ENCODE measurements at regions not wholly inside any gene's neighbourhood (a gene's known extent, or its start where the extent isn't known, plus 50 kb on each side); places are given as distances from the start of the nearest gene placed in this dataset.
"Not testable (repeated sequence)": the region's sequence is repeated elsewhere in the genome, so short reads cannot be mapped to it uniquely, and the experiment has no call there.

GRCh38 chr9:91021656-91022055, 220.0 kb downstream of the SYK start:
- not testable (repeated sequence) for H3K4me1 ChIP-seq (ENCODE audit: insufficient read depth, low read length); H3K9me3 ChIP-seq (ENCODE audit: control insufficient read depth, insufficient read depth, low read length); H3K9ac ChIP-seq (ENCODE audit: low read depth, low read length); H3K36me3 ChIP-seq (ENCODE audit: insufficient read depth, low read length)

GRCh38 chr9:91023741-91024140, 222.1 kb downstream of the SYK start:
- H3K9ac ChIP-seq (ENCODE audit: low read depth, low read length) = no peak overlapping the region
- no peaks in the 10 kb centered on the region for H3K9me3 ChIP-seq (ENCODE audit: control insufficient read depth, insufficient read depth, low read length)
- H3K4me1 ChIP-seq (ENCODE audit: insufficient read depth, low read length) = no peaks in the 10 kb centered on the region
- H3K36me3 ChIP-seq (ENCODE audit: insufficient read depth, low read length) = no peaks in the 10 kb centered on the region

- H3K4me1 ChIP-seq (ENCODE audit: insufficient read depth, low read length) = no peaks in the 10 kb centered on the region
- no peak overlapping the region for H3K9ac ChIP-seq (ENCODE audit: low read depth, low read length)
- no peaks in the 10 kb centered on the region for H3K9me3 ChIP-seq (ENCODE audit: control insufficient read depth, insufficient read depth, low read length)
- no peaks in the 10 kb centered on the region for H3K36me3 ChIP-seq (ENCODE audit: insufficient read depth, low read length)
Measured at GRCh38 chr9:91024841-91025240, 223.2 kb downstream of the SYK start.

- Histone ChIP-seq H3K4me1 (ENCODE audit: insufficient read depth, low read length) (no peaks in the 10 kb centered on the region), H3K9ac (ENCODE audit: low read depth, low read length) (no peak overlapping the region), H3K9me3 (ENCODE audit: control insufficient read depth, insufficient read depth, low read length) (no peaks in the 10 kb centered on the region), H3K36me3 (ENCODE audit: insufficient read depth, low read length) (no peaks in the 10 kb centered on the region)
Measured at GRCh38 chr9:91025856-91026255, 224.2 kb downstream of the SYK start.

GRCh38 chr9:91026266-91026665, 224.6 kb downstream of the SYK start:
- H3K9me3 ChIP-seq (ENCODE audit: control insufficient read depth, insufficient read depth, low read length) = no peaks in the 10 kb centered on the region
- no peaks in the 10 kb centered on the region for H3K36me3 ChIP-seq (ENCODE audit: insufficient read depth, low read length)
- no peak overlapping the region for H3K9ac ChIP-seq (ENCODE audit: low read depth, low read length)
- no peaks in the 10 kb centered on the region for H3K4me1 ChIP-seq (ENCODE audit: insufficient read depth, low read length)

- no peak overlapping the region for H3K9ac ChIP-seq (ENCODE audit: low read depth, low read length)
- no peaks in the 10 kb centered on the region for H3K9me3 ChIP-seq (ENCODE audit: control insufficient read depth, insufficient read depth, low read length)
- H3K36me3 ChIP-seq (ENCODE audit: insufficient read depth, low read length) = no peaks in the 10 kb centered on the region
- no peaks in the 10 kb centered on the region for H3K4me1 ChIP-seq (ENCODE audit: insufficient read depth, low read length)
Measured at GRCh38 chr9:91027005-91027404, 225.4 kb downstream of the SYK start.

- Histone ChIP-seq H3K36me3 (ENCODE audit: insufficient read depth, low read length) (no peaks in the 10 kb centered on the region), H3K9me3 (ENCODE audit: control insufficient read depth, insufficient read depth, low read length) (no peaks in the 10 kb centered on the region), H3K9ac (ENCODE audit: low read depth, low read length) (no peak overlapping the region), H3K4me1 (ENCODE audit: insufficient read depth, low read length) (no peaks in the 10 kb centered on the region)
Measured at GRCh38 chr9:91028166-91028827, 226.7 kb downstream of the SYK start.

- Histone ChIP-seq H3K36me3 (ENCODE audit: insufficient read depth, low read length) (no peaks in the 10 kb centered on the region), H3K9me3 (ENCODE audit: control insufficient read depth, insufficient read depth, low read length) (no peaks in the 10 kb centered on the region), H3K4me1 (ENCODE audit: insufficient read depth, low read length) (no peaks in the 10 kb centered on the region), H3K9ac (ENCODE audit: low read depth, low read length) (no peak overlapping the region)
Measured at GRCh38 chr9:91029650-91030361, 228.2 kb downstream of the SYK start.

GRCh38 chr9:91032121-91032531, 230.5 kb downstream of the SYK start:
- no peak overlapping the region for H3K9ac ChIP-seq (ENCODE audit: low read depth, low read length)
- peaks cover 3% of the 10 kb centered on the region; the same call in 1 of the 2 replicates for H3K4me1 ChIP-seq (ENCODE audit: insufficient read depth, low read length)
- no peaks in the 10 kb centered on the region for H3K9me3 ChIP-seq (ENCODE audit: control insufficient read depth, insufficient read depth, low read length)
- no peaks in the 10 kb centered on the region for H3K36me3 ChIP-seq (ENCODE audit: insufficient read depth, low read length)

- Histone ChIP-seq H3K36me3 (ENCODE audit: insufficient read depth, low read length) (no peaks in the 10 kb centered on the region), H3K4me1 (ENCODE audit: insufficient read depth, low read length) (peaks cover 14% of the 10 kb centered on the region), H3K9me3 (ENCODE audit: control insufficient read depth, insufficient read depth, low read length) (no peaks in the 10 kb centered on the region), H3K9ac (ENCODE audit: low read depth, low read length) (no peak overlapping the region)
Measured at GRCh38 chr9:91033270-91033669, 231.7 kb downstream of the SYK start.

GRCh38 chr9:91033797-91034196, 232.2 kb downstream of the SYK start:
- Histone ChIP-seq H3K9me3 (ENCODE audit: control insufficient read depth, insufficient read depth, low read length) (no peaks in the 10 kb centered on the region), H3K9ac (ENCODE audit: low read depth, low read length) (no peak overlapping the region), H3K36me3 (ENCODE audit: insufficient read depth, low read length) (no peaks in the 10 kb centered on the region), H3K4me1 (ENCODE audit: insufficient read depth, low read length) (peaks cover 17% of the 10 kb centered on the region)

GRCh38 chr9:91034521-91034920, 232.9 kb downstream of the SYK start:
- Histone ChIP-seq H3K9ac (ENCODE audit: low read depth, low read length) (no peak overlapping the region), H3K36me3 (ENCODE audit: insufficient read depth, low read length) (no peaks in the 10 kb centered on the region), H3K4me1 (ENCODE audit: insufficient read depth, low read length) (peaks cover 17% of the 10 kb centered on the region), H3K9me3 (ENCODE audit: control insufficient read depth, insufficient read depth, low read length) (no peaks in the 10 kb centered on the region)

GRCh38 chr9:91034976-91035824, 233.6 kb downstream of the SYK start:
- Histone ChIP-seq H3K9ac (ENCODE audit: low read depth, low read length) (no peak overlapping the region), H3K4me1 (ENCODE audit: insufficient read depth, low read length) (peaks cover 17% of the 10 kb centered on the region), H3K9me3 (ENCODE audit: control insufficient read depth, insufficient read depth, low read length) (no peaks in the 10 kb centered on the region), H3K36me3 (ENCODE audit: insufficient read depth, low read length) (no peaks in the 10 kb centered on the region)

- Histone ChIP-seq H3K4me1 (ENCODE audit: insufficient read depth, low read length) (peaks cover 17% of the 10 kb centered on the region), H3K9me3 (ENCODE audit: control insufficient read depth, insufficient read depth, low read length) (no peaks in the 10 kb centered on the region), H3K9ac (ENCODE audit: low read depth, low read length) (no peak overlapping the region), H3K36me3 (ENCODE audit: insufficient read depth, low read length) (no peaks in the 10 kb centered on the region)
Measured at GRCh38 chr9:91035825-91036208, 234.2 kb downstream of the SYK start.

- H3K4me1 ChIP-seq (ENCODE audit: insufficient read depth, low read length) = peaks cover 17% of the 10 kb centered on the region
- H3K9ac ChIP-seq (ENCODE audit: low read depth, low read length) = no peak overlapping the region
- H3K9me3 ChIP-seq (ENCODE audit: control insufficient read depth, insufficient read depth, low read length) = no peaks in the 10 kb centered on the region
- no peaks in the 10 kb centered on the region for H3K36me3 ChIP-seq (ENCODE audit: insufficient read depth, low read length)
Measured at GRCh38 chr9:91036356-91036755, 234.7 kb downstream of the SYK start.
